B cell (primary cell): ENCODE measurements at regions not wholly inside any gene's neighbourhood (a gene's known extent, or its start where the extent isn't known, plus 50 kb on each side); places are given as distances from the start of the nearest gene placed in this dataset. TPM values are rescaled to one million over a fixed set of nuclear protein-coding genes. Genes with fewer than 3 reads are reported as not detected.

Source experiments
- ATAC-seq: fragments of 200-7000 bp; cut with Tn5 transposase; one replicate; pipeline ENCODE4 v1.10.0; 2021; ENCODE audit warnings: low read depth, mild to moderate bottlenecking, moderate number of reproducible peaks, moderate library complexity
- CTCF ChIA-PET: fragments of 350-600 bp; sonication (Branson Sonifier 250); formaldehyde crosslinking; loops from one replicate; lab custom pipeline; 2021; ENCODE audit warnings: antibody characterized with exemption, inconsistent platforms; lab: Charles Lee
- POLR2A ChIA-PET: fragments of 350-600 bp; sonication (Branson Sonifier 250); formaldehyde crosslinking; loops from one replicate; lab custom pipeline; 2021; ENCODE audit warnings: antibody characterized with exemption; lab: Charles Lee
- DNase-seq: peaks from one replicate; pipeline ENCODE4 v3.0.0; 2013
- H2AFZ ChIP-seq: 2 replicates; pipeline ENCODE4 v1.6.1; 2012; ENCODE audit warnings: mild to moderate bottlenecking, low read depth, low read length; ENCODE audit not compliant: insufficient read depth, poor library complexity, severe bottlenecking
- H3K27ac ChIP-seq, 2 donors: 1 replicate in 1 of 2; 2 replicates in 1 of 2; pipeline ENCODE4 v1.5.1; 2012 to 2013; ENCODE audit warnings: low read length in 2 of 2, mild to moderate bottlenecking in 2 of 2, moderate library complexity in 1 of 2
- H3K27me3 ChIP-seq, 4 experiments: fragments of 200-600 bp in 1 of 4; sonication (generic) in 1 of 4; replicated peaks in 1 of 4; 1 replicate in 2 of 4; 2 replicates in 2 of 4; pipeline versions ENCODE4 v1.6.1 to v1.7.0; 2013 to 2016; ENCODE audit warnings: low read length in 3 of 4, mild to moderate bottlenecking in 2 of 4, mixed read lengths in 1 of 4, moderate library complexity in 1 of 4; ENCODE audit not compliant: insufficient read depth in 4 of 4, control insufficient read depth in 3 of 4; ENCODE audit errors: control extremely low read depth in 1 of 4
- H3K36me3 ChIP-seq, 2 experiments: replicated peaks in 1 of 2; 1 replicate in 1 of 2; 2 replicates in 1 of 2; pipeline versions ENCODE4 v1.6.1 to v1.7.1; 2013; ENCODE audit warnings: low read length in 1 of 2; ENCODE audit not compliant: insufficient read depth in 2 of 2, control insufficient read depth in 1 of 2; ENCODE audit errors: control extremely low read depth in 1 of 2, extremely low read depth in 1 of 2
- H3K4me1 ChIP-seq, 2 donors: fragments of 200-600 bp in 1 of 2; sonication (generic) in 1 of 2; 1 replicate in 1 of 2; 2 replicates in 1 of 2; pipeline versions ENCODE4 v1.5.1 to v1.6.1; 2013 to 2017; ENCODE audit warnings: low read length in 2 of 2; ENCODE audit not compliant: control insufficient read depth in 2 of 2, insufficient read depth in 2 of 2
- H3K4me2 ChIP-seq: replicated peaks from 2 replicates; pipeline ENCODE3; 2012; ENCODE audit warnings: mild to moderate bottlenecking, low read depth, low read length; ENCODE audit not compliant: poor library complexity, severe bottlenecking
- H3K4me3 ChIP-seq, 5 experiments: fragments of 200-600 bp in 1 of 5; sonication (generic) in 1 of 5; 1 replicate in 3 of 5; 2 replicates in 2 of 5; pipeline versions ENCODE4 v1.5.1 to v1.7.0; 2011 to 2016; ENCODE audit warnings: low read length in 4 of 5, mild to moderate bottlenecking in 4 of 5, low read depth in 2 of 5, control low read depth in 1 of 5, moderate library complexity in 1 of 5; ENCODE audit not compliant: insufficient read depth in 1 of 5; ENCODE audit errors: control extremely low read depth in 1 of 5, extremely low read depth in 1 of 5
- H3K79me2 ChIP-seq: fragments of 200-600 bp; sonication (generic); one replicate; pipeline ENCODE4 v1.6.0; 2016; ENCODE audit warnings: low read length; ENCODE audit not compliant: control insufficient read depth, insufficient read depth
- H3K9ac ChIP-seq: fragments of 200-600 bp; sonication (generic); 2 replicates; pipeline ENCODE4 v1.6.1; 2017; ENCODE audit warnings: mild to moderate bottlenecking, low read length, moderate library complexity
- H3K9me3 ChIP-seq, 3 donors: one replicate each; pipeline versions ENCODE4 v1.6.1 to v1.7.1; 2013; ENCODE audit warnings: low read length in 2 of 3; ENCODE audit not compliant: control insufficient read depth in 2 of 3, insufficient read depth in 1 of 3; ENCODE audit errors: control extremely low read depth in 1 of 3
- H4K20me1 ChIP-seq: 2 replicates; pipeline ENCODE4 v1.6.0; 2012; ENCODE audit warnings: mild to moderate bottlenecking, low read length; ENCODE audit not compliant: insufficient read depth, control insufficient read depth, poor library complexity, severe bottlenecking
- H3K27ac Mint-ChIP-seq: one replicate; pipeline ENCODE4 v1.8.0; 2021; ENCODE audit warnings: mixed read lengths
- H3K27me3 Mint-ChIP-seq: one replicate; pipeline ENCODE4 v1.8.0; 2021; ENCODE audit warnings: mixed read lengths
- H3K4me1 Mint-ChIP-seq: one replicate; pipeline ENCODE4 v1.8.0; 2021; ENCODE audit warnings: mixed read lengths
- H3K4me3 Mint-ChIP-seq: one replicate; pipeline ENCODE4 v1.8.0; 2021; ENCODE audit warnings: mixed read lengths
- H3K9me3 Mint-ChIP-seq: one replicate; pipeline ENCODE4 v1.8.0; 2022; ENCODE audit warnings: mixed read lengths; ENCODE audit not compliant: insufficient read depth
- CTCF ChIP-seq: fragments of 200-600 bp; IDR thresholded peaks from one replicate; pipeline ENCODE4 v1.8.0; 2022; ENCODE audit warnings: antibody characterized with exemption, mild to moderate bottlenecking
- EZH2 ChIP-seq: IDR thresholded peaks from 2 replicates; pipeline ENCODE4 v1.6.1; 2012; ENCODE audit warnings: borderline replicate concordance, low read depth, mild to moderate bottlenecking, moderate library complexity, low read length; ENCODE audit not compliant: insufficient read depth, poor library complexity, severe bottlenecking
- WGBS: methylation state at CpG from one replicate; pipeline ENCODE4 v1.1.5; 2013; ENCODE audit warnings: missing lambda C conversion rate; ENCODE audit not compliant: insufficient coverage; 5-methylcytosine and 5-hydroxymethylcytosine counted together
- intact Hi-C: fragments of 100-400 bp; cut with micrococcal nuclease; formaldehyde crosslinking; loops from one replicate; pipeline ENCODE4 v1.10.0; 2022
- small RNA-seq: library from RNA; depleted of rRNA; stranded (forward); fragments of <200 nt; gene quantifications from one replicate; pipeline ENCODE3, GENCODE V24; 2012; ENCODE audit warnings: low replicate concordance, low read depth; ENCODE audit not compliant: insufficient read length

DNA sequence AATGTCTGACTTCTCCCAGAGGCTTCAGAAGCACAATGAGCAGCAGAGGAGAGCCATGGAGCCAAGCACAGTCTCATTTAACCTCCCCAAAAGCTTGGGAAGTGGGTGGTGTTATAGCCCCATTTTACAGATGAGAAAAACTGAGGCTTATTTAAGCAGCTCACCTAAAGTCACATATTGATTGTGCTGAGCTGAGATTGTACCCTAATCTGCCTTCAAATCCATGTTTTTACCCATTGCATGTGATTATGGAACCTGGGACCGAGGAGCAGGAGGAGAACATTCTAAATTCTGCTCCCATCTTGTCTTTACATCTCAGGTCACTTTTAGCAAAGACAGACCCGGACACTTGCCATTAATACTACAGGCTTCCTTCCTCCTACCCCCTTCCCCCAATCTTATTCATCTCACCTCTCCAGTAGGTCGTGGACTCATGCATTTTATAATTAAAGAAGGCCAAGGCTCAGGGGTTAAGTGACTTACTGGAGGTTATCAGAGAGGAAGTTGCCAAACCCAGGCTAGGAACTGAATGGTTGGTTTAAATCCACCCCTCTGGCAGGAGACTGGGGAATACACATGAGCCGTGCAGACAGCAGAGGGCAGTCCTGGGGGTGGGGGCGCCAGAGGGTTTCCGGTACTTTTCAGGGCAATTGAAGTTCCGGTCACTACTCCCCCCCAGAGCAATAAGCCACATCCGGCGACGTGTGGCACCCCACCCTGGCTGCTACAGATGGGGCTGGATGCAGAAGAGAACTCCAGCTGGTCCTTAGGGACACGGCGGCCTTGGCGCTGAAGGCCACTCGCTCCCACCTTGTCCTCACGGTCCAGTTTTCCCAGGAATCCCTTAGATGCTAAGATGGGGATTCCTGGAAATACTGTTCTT is 51.0 kb upstream of the IL17B start:
- intact Hi-C loops = no loop called here
- WGBS = 45% methylated on average over 10 of the region's 15 CpGs
- CTCF ChIA-PET = no interaction called here

More for the DNA sequence above, 51.0 kb upstream of the IL17B start:
- Histone ChIP-seq H3K36me3 (no peaks in the 10 kb centered on the region), H3K27me3 (peaks cover 0 to 6% (median 0%) of the 10 kb centered on the region in 4 experiments), H3K27ac (no peak overlapping the region), H4K20me1 (no peaks in the 10 kb centered on the region), H2AFZ (no peak overlapping the region), H3K9ac (no peak overlapping the region), H3K4me1 (no peaks in the 10 kb centered on the region), H3K79me2 (no peaks in the 10 kb centered on the region), H3K9me3 (peaks cover 0 to 29% (median 10%) of the 10 kb centered on the region in 3 donors), H3K4me3 (no peak overlapping the region), H3K4me2 (no peak overlapping the region)
- no peaks in the 10 kb centered on the region for H3K9me3 Mint-ChIP-seq
- H3K27ac Mint-ChIP-seq = no peak overlapping the region
- peaks cover 13% of the 10 kb centered on the region for H3K27me3 Mint-ChIP-seq
- TF ChIP-seq CTCF = no peak
- no peak for TF ChIP-seq EZH2
- H3K4me3 Mint-ChIP-seq = no peak overlapping the region
- ATAC-seq (no peak), DNase-seq (no peak)
- POLR2A ChIA-PET = no interaction called here
- H3K4me1 Mint-ChIP-seq = no peaks in the 10 kb centered on the region

Small RNAs in the stretch of these regions (small RNA-seq; reads per million reads assigned to genes)
- gene MIR145 = not detected
